ENCODE measurements at regions not wholly inside any gene's neighbourhood (a gene's known extent, or its start where the extent isn't known, plus 50 kb on each side); places are given as distances from the start of the nearest gene placed in this dataset.

DNA sequence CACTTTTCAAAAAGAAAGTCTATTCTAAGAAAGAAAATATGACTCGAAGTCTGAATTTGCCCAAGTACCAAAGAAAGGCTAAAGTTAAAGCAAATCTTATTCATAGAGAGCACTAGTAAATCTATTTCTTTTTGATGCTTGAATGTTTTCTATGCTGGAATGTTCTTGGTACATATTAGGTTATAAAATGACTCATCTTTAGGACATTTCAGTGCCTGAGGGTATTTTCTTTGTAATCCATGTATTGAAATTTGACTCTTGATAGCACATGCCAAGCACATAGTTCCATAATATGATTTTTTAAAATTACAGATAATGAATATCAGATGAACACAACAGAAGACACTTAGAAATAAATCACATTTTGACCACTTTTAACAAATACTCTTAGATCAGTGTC lies 232.8 kb downstream of the TRIML1 start:
- Mint-ChIP-seq H3K27me3 (ENCODE audit: insufficient read depth) (no peaks in the 10 kb centered on the region), H3K36me3 (ENCODE audit: low read depth) (peaks cover 4% of the 10 kb centered on the region), H3K9me3 (peaks cover 9% of the 10 kb centered on the region), H3K4me1 (peaks cover 13% of the 10 kb centered on the region), H3K4me3 (no peak overlapping the region), H3K27ac (no peak overlapping the region)
- H3K4me1 ChIP-seq (ENCODE audit: control insufficient read depth, insufficient read depth, low read length), result no peaks in the 10 kb centered on the region
- TF ChIP-seq, protein P1, sequence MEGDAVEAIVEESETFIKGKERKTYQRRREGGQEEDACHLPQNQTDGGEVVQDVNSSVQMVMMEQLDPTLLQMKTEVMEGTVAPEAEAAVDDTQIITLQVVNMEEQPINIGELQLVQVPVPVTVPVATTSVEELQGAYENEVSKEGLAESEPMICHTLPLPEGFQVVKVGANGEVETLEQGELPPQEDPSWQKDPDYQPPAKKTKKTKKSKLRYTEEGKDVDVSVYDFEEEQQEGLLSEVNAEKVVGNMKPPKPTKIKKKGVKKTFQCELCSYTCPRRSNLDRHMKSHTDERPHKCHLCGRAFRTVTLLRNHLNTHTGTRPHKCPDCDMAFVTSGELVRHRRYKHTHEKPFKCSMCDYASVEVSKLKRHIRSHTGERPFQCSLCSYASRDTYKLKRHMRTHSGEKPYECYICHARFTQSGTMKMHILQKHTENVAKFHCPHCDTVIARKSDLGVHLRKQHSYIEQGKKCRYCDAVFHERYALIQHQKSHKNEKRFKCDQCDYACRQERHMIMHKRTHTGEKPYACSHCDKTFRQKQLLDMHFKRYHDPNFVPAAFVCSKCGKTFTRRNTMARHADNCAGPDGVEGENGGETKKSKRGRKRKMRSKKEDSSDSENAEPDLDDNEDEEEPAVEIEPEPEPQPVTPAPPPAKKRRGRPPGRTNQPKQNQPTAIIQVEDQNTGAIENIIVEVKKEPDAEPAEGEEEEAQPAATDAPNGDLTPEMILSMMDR (conservative IDR thresholded peaks at IDR 0.05), result no peak
- H3K4me3 ChIP-seq (ENCODE audit: low read length), result no peak overlapping the region
- no peak for DNase-seq
- H3K27me3 ChIP-seq (ENCODE audit: control insufficient read depth, insufficient read depth, low read length, poor library complexity, severe bottlenecking), result no peaks in the 10 kb centered on the region
- H3K9me3 ChIP-seq (ENCODE audit: control insufficient read depth, low read length), result peaks cover 7% of the 10 kb centered on the region
- WGBS, 2 experiments (ENCODE audit: insufficient coverage in 1 of 2, insufficient read length in 1 of 2), result 88% methylated on average over 1 of the region's 1 CpG; no CpG with 5 or more reads in 1 of the 2 experiments
- H3K36me3 ChIP-seq (ENCODE audit: control insufficient read depth, insufficient read depth, low read length), result no peaks in the 10 kb centered on the region
- H3K27ac ChIP-seq (ENCODE audit: low read depth, low read length), result no peak overlapping the region
- no peak overlapping the region for H3K9ac ChIP-seq (ENCODE audit: extremely low read depth, low read length, poor library complexity, severe bottlenecking)

DNA sequence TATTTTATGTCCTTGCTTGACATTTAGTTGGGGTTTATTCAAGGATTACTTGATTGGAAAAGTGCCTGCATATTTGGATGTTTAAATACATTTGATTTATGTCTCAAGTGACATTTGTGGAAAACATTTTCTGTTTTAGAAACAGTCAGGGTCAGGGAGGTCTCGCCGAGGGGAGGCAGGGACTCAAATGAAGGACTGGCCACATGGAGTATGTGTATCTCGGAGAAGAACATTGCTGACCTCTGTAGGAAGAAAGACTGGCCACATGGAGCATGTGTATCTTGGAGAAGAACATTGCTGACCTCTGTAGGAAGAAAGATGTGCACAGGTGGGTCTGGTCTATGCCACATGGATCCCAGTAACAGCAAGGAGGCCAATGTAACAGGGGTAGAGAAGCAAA lies 233.6 kb downstream of the TRIML1 start:
- peak; percentile 71 for DNase-seq
- H3K27ac Mint-ChIP-seq, result no peak overlapping the region
- H3K36me3 ChIP-seq (ENCODE audit: control insufficient read depth, insufficient read depth, low read length), result no peaks in the 10 kb centered on the region
- H3K36me3 Mint-ChIP-seq (ENCODE audit: low read depth), result peaks cover 4% of the 10 kb centered on the region
- H3K27ac ChIP-seq (ENCODE audit: low read depth, low read length), result no peak overlapping the region
- 85 to 95% methylated on average over 3 of the region's 3 CpGs for WGBS, 2 experiments (ENCODE audit: insufficient coverage in 1 of 2, insufficient read length in 1 of 2)
- H3K4me3 Mint-ChIP-seq, result no peak overlapping the region
- no peaks in the 10 kb centered on the region for H3K4me1 ChIP-seq (ENCODE audit: control insufficient read depth, insufficient read depth, low read length)
- no peak overlapping the region for H3K9ac ChIP-seq (ENCODE audit: extremely low read depth, low read length, poor library complexity, severe bottlenecking)
- no peaks in the 10 kb centered on the region for H3K27me3 ChIP-seq (ENCODE audit: control insufficient read depth, insufficient read depth, low read length, poor library complexity, severe bottlenecking)
- TF ChIP-seq, protein P1 (conservative IDR thresholded peaks at IDR 0.05), result peak; percentile 69
- H3K27me3 Mint-ChIP-seq (ENCODE audit: insufficient read depth), result no peaks in the 10 kb centered on the region
- peaks cover 11% of the 10 kb centered on the region for H3K9me3 Mint-ChIP-seq
- no peak overlapping the region for H3K4me3 ChIP-seq (ENCODE audit: low read length)
- peaks cover 7% of the 10 kb centered on the region for H3K9me3 ChIP-seq (ENCODE audit: control insufficient read depth, low read length)
- H3K4me1 Mint-ChIP-seq, result peaks cover 6% of the 10 kb centered on the region

DNA sequence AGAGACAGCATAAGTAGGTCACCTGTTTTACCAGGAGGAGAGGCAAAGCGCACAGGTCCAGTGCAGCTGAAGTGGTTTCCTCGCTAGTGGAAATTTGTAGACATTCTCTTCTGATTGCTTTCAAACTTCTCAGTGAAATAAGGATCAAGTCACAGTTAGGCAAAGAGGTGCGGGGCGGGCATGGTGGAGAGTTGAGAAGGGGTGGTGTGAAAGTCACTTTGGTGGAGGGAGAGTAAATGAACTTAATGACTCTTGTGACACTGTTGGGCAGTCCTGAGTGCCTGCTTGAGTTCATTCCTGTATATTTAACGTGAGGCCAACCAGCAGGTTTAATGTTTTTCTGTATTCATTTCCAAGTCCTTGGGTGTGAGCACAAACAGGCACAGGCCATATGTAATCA lies 235.6 kb downstream of the TRIML1 start:
- H3K9me3 ChIP-seq (ENCODE audit: control insufficient read depth, low read length), result peaks cover 7% of the 10 kb centered on the region
- Mint-ChIP-seq H3K27me3 (ENCODE audit: insufficient read depth) (no peaks in the 10 kb centered on the region), H3K27ac (no peak overlapping the region), H3K9me3 (peaks cover 23% of the 10 kb centered on the region), H3K4me1 (peaks cover 4% of the 10 kb centered on the region), H3K36me3 (ENCODE audit: low read depth) (peaks cover 4% of the 10 kb centered on the region), H3K4me3 (no peak overlapping the region)
- TF ChIP-seq, protein P1 (conservative IDR thresholded peaks at IDR 0.05), result no peak
- WGBS, 2 experiments (ENCODE audit: insufficient coverage in 1 of 2, insufficient read length in 1 of 2), result 85 to 93% methylated on average over 5 of the region's 5 CpGs
- H3K27me3 ChIP-seq (ENCODE audit: control insufficient read depth, insufficient read depth, low read length, poor library complexity, severe bottlenecking), result no peaks in the 10 kb centered on the region
- no peak overlapping the region for H3K9ac ChIP-seq (ENCODE audit: extremely low read depth, low read length, poor library complexity, severe bottlenecking)
- no peak overlapping the region for H3K4me3 ChIP-seq (ENCODE audit: low read length)
- no peak for DNase-seq
- no peak overlapping the region for H3K27ac ChIP-seq (ENCODE audit: low read depth, low read length)
- H3K36me3 ChIP-seq (ENCODE audit: control insufficient read depth, insufficient read depth, low read length), result no peaks in the 10 kb centered on the region
- H3K4me1 ChIP-seq (ENCODE audit: control insufficient read depth, insufficient read depth, low read length), result no peaks in the 10 kb centered on the region

All from endodermal cell (in vitro differentiated cells).